ENCODE measurements at regions not wholly inside any gene's neighbourhood (a gene's known extent, or its start where the extent isn't known, plus 50 kb on each side); places are given as distances from the start of the nearest gene placed in this dataset.
"Not testable (repeated sequence)": the region's sequence is repeated elsewhere in the genome, so short reads cannot be mapped to it uniquely, and the experiment has no call there.

- DNase-seq (ENCODE audit: low read depth in 2 of 2), result not testable (repeated sequence)
Observed at GRCh38 chr16:29258946-29259634, 147.4 kb downstream of the NPIPB11 start.

- DNase-seq (ENCODE audit: low read depth in 2 of 2), result not testable (repeated sequence)
Observed at GRCh38 chr16:29257419-29258336, 148.8 kb downstream of the NPIPB11 start.

GRCh38 chr16:29256501-29256981 lies 150.0 kb downstream of the NPIPB11 start:
- DNase-seq (ENCODE audit: low read depth in 2 of 2), result no peak

- not testable (repeated sequence) for DNase-seq (ENCODE audit: low read depth in 2 of 2)
Observed at GRCh38 chr16:29255957-29256356, 150.6 kb downstream of the NPIPB11 start.

- not testable (repeated sequence) for DNase-seq (ENCODE audit: low read depth in 2 of 2)
Observed at GRCh38 chr16:29255496-29255796, 151.1 kb downstream of the NPIPB11 start.

- DNase-seq (ENCODE audit: low read depth in 2 of 2), result no peak
Observed at GRCh38 chr16:29254676-29255495, 151.6 kb downstream of the NPIPB11 start.

- not testable (repeated sequence) for DNase-seq (ENCODE audit: low read depth in 2 of 2)
Observed at GRCh38 chr16:29253716-29254590, 152.6 kb downstream of the NPIPB11 start.

- DNase-seq (ENCODE audit: low read depth in 2 of 2), result not testable (repeated sequence)
Observed at GRCh38 chr16:29253066-29253590, 153.4 kb downstream of the NPIPB11 start.

- not testable (repeated sequence) for DNase-seq (ENCODE audit: low read depth in 2 of 2)
Observed at GRCh38 chr16:29252311-29252710, 154.2 kb downstream of the NPIPB11 start.

- DNase-seq (ENCODE audit: low read depth in 2 of 2), result not testable (repeated sequence)
Observed at GRCh38 chr16:29251571-29252011, 154.9 kb downstream of the NPIPB11 start.

- not testable (repeated sequence) for DNase-seq (ENCODE audit: low read depth in 2 of 2)
Observed at GRCh38 chr16:29250923-29251434, 155.5 kb downstream of the NPIPB11 start.

- not testable (repeated sequence) for DNase-seq (ENCODE audit: low read depth in 2 of 2)
Observed at GRCh38 chr16:29250469-29250868, 156.0 kb downstream of the NPIPB11 start.

- not testable (repeated sequence) for DNase-seq (ENCODE audit: low read depth in 2 of 2)
Observed at GRCh38 chr16:29248940-29249318, 157.6 kb downstream of the NPIPB11 start.

GRCh38 chr16:29248306-29248939 lies 158.1 kb downstream of the NPIPB11 start:
- not testable (repeated sequence) for DNase-seq (ENCODE audit: low read depth in 2 of 2)

- not testable (repeated sequence) for DNase-seq (ENCODE audit: low read depth in 2 of 2)
Observed at GRCh38 chr16:29246091-29246490, 160.4 kb downstream of the NPIPB11 start.

GRCh38 chr16:29237971-29238370 lies 168.5 kb downstream of the NPIPB11 start:
- DNase-seq (ENCODE audit: low read depth in 2 of 2), result no peak

- DNase-seq (ENCODE audit: low read depth in 2 of 2), result not testable (repeated sequence)
Observed at GRCh38 chr16:29237495-29237894, 169.0 kb downstream of the NPIPB11 start.

- not testable (repeated sequence) for DNase-seq (ENCODE audit: low read depth in 2 of 2)
Observed at GRCh38 chr16:29237023-29237422, 169.5 kb downstream of the NPIPB11 start.

GRCh38 chr16:29235836-29236370 lies 170.6 kb downstream of the NPIPB11 start:
- DNase-seq (ENCODE audit: low read depth in 2 of 2), result not testable (repeated sequence)
